ENCODE measurements at regions not wholly inside any gene's neighbourhood (a gene's known extent, or its start where the extent isn't known, plus 50 kb on each side); places are given as distances from the start of the nearest gene placed in this dataset.

- TF ChIP-seq CTCF (IDR thresholded peaks at IDR 0.05) (no peak), POLR2A (IDR thresholded peaks at IDR 0.05) (no peak)
Observed at GRCh38 chr4:165635381-165635780, 237.7 kb upstream of the TLL1 start.

Measured in Peyer's patch (tissue), 4 donors.